ENCODE measurements at regions not wholly inside any gene's neighbourhood (a gene's known extent, or its start where the extent isn't known, plus 50 kb on each side); places are given as distances from the start of the nearest gene placed in this dataset.
"Not testable (repeated sequence)": the region's sequence is repeated elsewhere in the genome, so short reads cannot be mapped to it uniquely, and the experiment has no call there.

DNA sequence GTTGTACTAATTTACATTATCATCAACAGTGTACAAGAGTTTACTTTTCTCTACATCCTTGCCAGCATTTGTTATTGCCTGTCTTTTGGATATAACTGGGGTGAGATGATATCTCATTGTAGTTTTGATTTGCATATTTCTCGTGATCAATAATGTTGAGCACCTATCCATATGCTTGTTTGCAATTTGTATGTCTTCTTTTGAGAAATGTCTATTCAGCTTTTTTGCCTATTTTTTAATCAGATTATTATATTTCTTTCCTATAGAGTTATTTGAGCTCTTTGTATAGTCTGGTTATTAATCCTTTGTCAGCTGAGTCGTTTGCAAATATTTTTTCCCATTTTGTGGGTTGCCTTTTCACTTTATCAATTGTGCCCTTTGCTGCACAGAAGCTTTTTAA lies 540.8 kb upstream of the SGO1 start:
- no peak overlapping the region for H2AFZ ChIP-seq (ENCODE audit: low read length)
- no peaks in the 10 kb centered on the region for H3K9me2 ChIP-seq (replicated peaks; ENCODE audit: insufficient read depth, low read length)
- no peak overlapping the region for H3K4me3 ChIP-seq (ENCODE audit: low read length)
- H3K9ac ChIP-seq (ENCODE audit: low read length): no peak overlapping the region
- H3K27me3 ChIP-seq (replicated peaks; ENCODE audit: insufficient read depth, low read length): no peaks in the 10 kb centered on the region
- H3K9me3 ChIP-seq (replicated peaks; ENCODE audit: insufficient read depth, low read length): no peaks in the 10 kb centered on the region
- no peaks in the 10 kb centered on the region for H3F3A ChIP-seq (ENCODE audit: insufficient read depth, low read length)
- no peaks in the 10 kb centered on the region for H3K4me1 ChIP-seq (ENCODE audit: low read length)
- no peak overlapping the region for H3K27ac ChIP-seq (ENCODE audit: low read length)
- no peaks in the 10 kb centered on the region for H4K20me1 ChIP-seq (ENCODE audit: insufficient read depth, low read length)
- H3K79me2 ChIP-seq (ENCODE audit: low read length): no peaks in the 10 kb centered on the region
- no peaks in the 10 kb centered on the region for H3K36me3 ChIP-seq (replicated peaks; ENCODE audit: insufficient read depth, low read length)
- no peak overlapping the region for H3K4me2 ChIP-seq (ENCODE audit: low read depth, low read length)
- no peak for DNase-seq
- TF ChIP-seq EZH2 (optimal IDR thresholded peaks at IDR 0.05; ENCODE audit: low read depth, low read length) (no peak), EZH2phosphoT487 (IDR thresholded peaks at IDR 0.05; ENCODE audit: low read length) (no peak)
- TF ChIP-seq, protein P1, sequence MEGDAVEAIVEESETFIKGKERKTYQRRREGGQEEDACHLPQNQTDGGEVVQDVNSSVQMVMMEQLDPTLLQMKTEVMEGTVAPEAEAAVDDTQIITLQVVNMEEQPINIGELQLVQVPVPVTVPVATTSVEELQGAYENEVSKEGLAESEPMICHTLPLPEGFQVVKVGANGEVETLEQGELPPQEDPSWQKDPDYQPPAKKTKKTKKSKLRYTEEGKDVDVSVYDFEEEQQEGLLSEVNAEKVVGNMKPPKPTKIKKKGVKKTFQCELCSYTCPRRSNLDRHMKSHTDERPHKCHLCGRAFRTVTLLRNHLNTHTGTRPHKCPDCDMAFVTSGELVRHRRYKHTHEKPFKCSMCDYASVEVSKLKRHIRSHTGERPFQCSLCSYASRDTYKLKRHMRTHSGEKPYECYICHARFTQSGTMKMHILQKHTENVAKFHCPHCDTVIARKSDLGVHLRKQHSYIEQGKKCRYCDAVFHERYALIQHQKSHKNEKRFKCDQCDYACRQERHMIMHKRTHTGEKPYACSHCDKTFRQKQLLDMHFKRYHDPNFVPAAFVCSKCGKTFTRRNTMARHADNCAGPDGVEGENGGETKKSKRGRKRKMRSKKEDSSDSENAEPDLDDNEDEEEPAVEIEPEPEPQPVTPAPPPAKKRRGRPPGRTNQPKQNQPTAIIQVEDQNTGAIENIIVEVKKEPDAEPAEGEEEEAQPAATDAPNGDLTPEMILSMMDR (IDR thresholded peaks at IDR 0.05; ENCODE audit: low read length): no peak

DNA sequence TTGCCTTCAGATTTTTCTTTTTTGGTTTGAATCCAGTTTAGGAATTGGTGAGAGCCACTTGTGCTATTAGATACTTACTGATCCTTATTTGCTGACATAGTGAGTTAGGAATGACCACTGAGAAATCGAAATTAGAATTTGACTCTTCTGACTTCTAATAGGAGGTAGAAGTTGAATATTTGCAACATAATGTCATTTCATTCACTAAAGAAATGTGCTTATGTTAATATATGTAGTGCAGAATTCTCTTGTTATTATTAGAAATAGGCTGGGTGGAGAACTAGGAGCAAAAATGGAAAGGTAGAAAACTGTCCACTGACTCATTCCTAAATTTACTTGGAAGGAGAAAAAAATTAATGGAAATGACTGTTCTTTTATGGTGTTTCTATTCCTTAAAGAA lies 538.2 kb upstream of the SGO1 start:
- H3K4me2 ChIP-seq (ENCODE audit: low read depth, low read length): no peak overlapping the region
- no peak overlapping the region for H3K4me3 ChIP-seq (ENCODE audit: low read length)
- no peak overlapping the region for H3K9ac ChIP-seq (ENCODE audit: low read length)
- DNase-seq: no peak
- H3K9me3 ChIP-seq (replicated peaks; ENCODE audit: insufficient read depth, low read length): no peaks in the 10 kb centered on the region
- H3K27me3 ChIP-seq (replicated peaks; ENCODE audit: insufficient read depth, low read length): no peaks in the 10 kb centered on the region
- H3F3A ChIP-seq (ENCODE audit: insufficient read depth, low read length): no peaks in the 10 kb centered on the region
- TF ChIP-seq, protein P1 (IDR thresholded peaks at IDR 0.05; ENCODE audit: low read length): no peak
- TF ChIP-seq EZH2 (optimal IDR thresholded peaks at IDR 0.05; ENCODE audit: low read depth, low read length) (no peak), EZH2phosphoT487 (IDR thresholded peaks at IDR 0.05; ENCODE audit: low read length) (no peak)
- H3K79me2 ChIP-seq (ENCODE audit: low read length): no peaks in the 10 kb centered on the region
- no peak overlapping the region for H3K27ac ChIP-seq (ENCODE audit: low read length)
- no peaks in the 10 kb centered on the region for H4K20me1 ChIP-seq (ENCODE audit: insufficient read depth, low read length)
- H3K36me3 ChIP-seq (replicated peaks; ENCODE audit: insufficient read depth, low read length): no peaks in the 10 kb centered on the region
- no peak overlapping the region for H2AFZ ChIP-seq (ENCODE audit: low read length)
- H3K9me2 ChIP-seq (replicated peaks; ENCODE audit: insufficient read depth, low read length): no peaks in the 10 kb centered on the region
- no peaks in the 10 kb centered on the region for H3K4me1 ChIP-seq (ENCODE audit: low read length)

DNA sequence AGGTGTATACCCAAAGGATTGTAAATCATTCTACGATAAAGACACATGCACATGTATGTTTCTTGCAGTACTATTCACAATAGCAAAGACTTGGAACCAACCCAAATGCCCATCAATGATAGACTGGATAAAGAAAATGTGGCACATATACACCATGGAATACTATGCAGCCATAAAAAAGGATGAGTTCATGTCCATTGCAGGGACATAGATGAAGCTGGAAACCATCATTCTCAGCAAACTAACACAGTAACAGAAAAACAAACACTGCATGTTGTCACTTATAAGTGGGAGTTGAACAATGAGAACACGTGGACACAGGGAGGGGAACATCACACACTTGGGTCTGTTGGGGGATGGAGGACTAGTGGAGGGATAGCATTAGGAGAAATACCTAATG lies 530.4 kb upstream of the SGO1 start:
- H3K9ac ChIP-seq (ENCODE audit: low read length); DNase-seq; H3K27ac ChIP-seq (ENCODE audit: low read length); H3K4me1 ChIP-seq (ENCODE audit: low read length); H2AFZ ChIP-seq (ENCODE audit: low read length); H3K36me3 ChIP-seq (replicated peaks; ENCODE audit: insufficient read depth, low read length); H3K9me3 ChIP-seq (replicated peaks; ENCODE audit: insufficient read depth, low read length); H3K79me2 ChIP-seq (ENCODE audit: low read length); H3K27me3 ChIP-seq (replicated peaks; ENCODE audit: insufficient read depth, low read length); H3K4me3 ChIP-seq (ENCODE audit: low read length); H3K4me2 ChIP-seq (ENCODE audit: low read depth, low read length); H4K20me1 ChIP-seq (ENCODE audit: insufficient read depth, low read length); H3K9me2 ChIP-seq (replicated peaks; ENCODE audit: insufficient read depth, low read length); H3F3A ChIP-seq (ENCODE audit: insufficient read depth, low read length): not testable (repeated sequence)

DNA sequence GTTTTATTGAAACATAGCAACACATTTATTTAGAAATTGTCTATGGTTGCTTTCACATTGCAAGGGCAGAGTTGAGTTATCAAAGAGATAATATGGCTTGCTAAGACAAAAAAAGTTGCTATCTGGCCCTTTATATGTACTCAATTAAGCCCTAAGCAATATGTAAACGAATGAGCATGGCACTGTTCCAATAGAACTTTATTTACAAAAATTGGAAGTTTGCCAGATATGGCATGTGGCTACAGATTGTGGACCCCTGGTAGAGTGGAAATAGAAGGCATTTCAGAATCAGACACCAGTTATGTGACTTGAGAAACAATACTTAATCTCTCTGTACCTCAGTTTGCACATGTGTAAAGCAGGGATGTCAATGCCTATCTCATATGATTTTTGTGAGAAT lies 515.6 kb upstream of the SGO1 start:
- no peak overlapping the region for H3K4me2 ChIP-seq (ENCODE audit: low read depth, low read length)
- H2AFZ ChIP-seq (ENCODE audit: low read length): no peak overlapping the region
- no peak for DNase-seq
- no peak overlapping the region for H3K9ac ChIP-seq (ENCODE audit: low read length)
- no peaks in the 10 kb centered on the region for H3K27me3 ChIP-seq (replicated peaks; ENCODE audit: insufficient read depth, low read length)
- no peaks in the 10 kb centered on the region for H3K36me3 ChIP-seq (replicated peaks; ENCODE audit: insufficient read depth, low read length)
- H3K9me3 ChIP-seq (replicated peaks; ENCODE audit: insufficient read depth, low read length): no peaks in the 10 kb centered on the region
- no peaks in the 10 kb centered on the region for H3K9me2 ChIP-seq (replicated peaks; ENCODE audit: insufficient read depth, low read length)
- H3K79me2 ChIP-seq (ENCODE audit: low read length): no peaks in the 10 kb centered on the region
- H3K27ac ChIP-seq (ENCODE audit: low read length): no peak overlapping the region
- TF ChIP-seq EZH2 (optimal IDR thresholded peaks at IDR 0.05; ENCODE audit: low read depth, low read length) (no peak), EZH2phosphoT487 (IDR thresholded peaks at IDR 0.05; ENCODE audit: low read length) (no peak)
- TF ChIP-seq, protein P1 (IDR thresholded peaks at IDR 0.05; ENCODE audit: low read length): no peak
- no peaks in the 10 kb centered on the region for H4K20me1 ChIP-seq (ENCODE audit: insufficient read depth, low read length)
- no peak overlapping the region for H3K4me3 ChIP-seq (ENCODE audit: low read length)
- no peaks in the 10 kb centered on the region for H3F3A ChIP-seq (ENCODE audit: insufficient read depth, low read length)
- no peaks in the 10 kb centered on the region for H3K4me1 ChIP-seq (ENCODE audit: low read length)
